ENCODE measurements at regions not wholly inside any gene's neighbourhood (a gene's known extent, or its start where the extent isn't known, plus 50 kb on each side); places are given as distances from the start of the nearest gene placed in this dataset.

GRCh38 chr10:88174391-88174790, 311.0 kb downstream of the PTEN start:
- no peak for DNase-seq

GRCh38 chr10:88178758-88179157, 315.3 kb downstream of the PTEN start:
- DNase-seq, result no peak

GRCh38 chr10:88179831-88180230, 316.4 kb downstream of the PTEN start:
- no peak for DNase-seq

- no peak for DNase-seq
These were observed 318.6 kb downstream of the PTEN start for GRCh38 chr10:88181902-88182600.

GRCh38 chr10:88182601-88182930, 319.1 kb downstream of the PTEN start:
- DNase-seq, result no peak

GRCh38 chr10:88184543-88185297, 321.3 kb downstream of the PTEN start:
- no peak for DNase-seq

- no peak for DNase-seq
These were observed 322.4 kb downstream of the PTEN start for GRCh38 chr10:88185830-88186229.

GRCh38 chr10:88186335-88186734, 322.9 kb downstream of the PTEN start:
- DNase-seq, result no peak

GRCh38 chr10:88187472-88187871, 324.0 kb downstream of the PTEN start:
- peak; percentile 74 for DNase-seq

- no peak for DNase-seq
These were observed 326.7 kb downstream of the PTEN start for GRCh38 chr10:88190123-88190522.

GRCh38 chr10:88190540-88191235, 327.3 kb downstream of the PTEN start:
- no peak for DNase-seq

GRCh38 chr10:88193018-88193417, 329.6 kb downstream of the PTEN start:
- no peak for DNase-seq

- no peak for DNase-seq
These were observed 330.8 kb downstream of the PTEN start for GRCh38 chr10:88194041-88194887.

- no peak for DNase-seq
These were observed 331.5 kb downstream of the PTEN start for GRCh38 chr10:88194961-88195367.

- no peak for DNase-seq
These were observed 332.4 kb downstream of the PTEN start for GRCh38 chr10:88195841-88196240.

GRCh38 chr10:88196291-88196690, 332.9 kb downstream of the PTEN start:
- no peak for DNase-seq

GRCh38 chr10:88198023-88198422, 334.6 kb downstream of the PTEN start:
- DNase-seq, result no peak

- DNase-seq, result no peak
These were observed 337.0 kb downstream of the PTEN start for GRCh38 chr10:88200312-88201032.

- DNase-seq, result no peak
These were observed 342.5 kb downstream of the PTEN start for GRCh38 chr10:88205842-88206446.

- no peak for DNase-seq
These were observed 343.7 kb downstream of the PTEN start for GRCh38 chr10:88207121-88207546.

- no peak for DNase-seq
These were observed 345.8 kb downstream of the PTEN start for GRCh38 chr10:88209231-88209630.
